OCI-LY3 (cell line): ENCODE measurements at regions not wholly inside any gene's neighbourhood (a gene's known extent, or its start where the extent isn't known, plus 50 kb on each side); places are given as distances from the start of the nearest gene placed in this dataset.

Source experiments
- H2AFZ ChIP-seq: fragments of 200-600, 300-600 bp; shearing (Covaris generic); 2 replicates; pipeline ENCODE4 v1.6.0; 2014; ENCODE audit warnings: antibody characterized with exemption, low read depth, low read length
- H3K27ac ChIP-seq: fragments of 200-600, 300-600 bp; sonication (generic); 2 replicates; pipeline ENCODE4 v1.5.1; 2014; ENCODE audit warnings: mild to moderate bottlenecking, low read length, moderate library complexity, mixed read lengths
- H3K27me3 ChIP-seq: fragments of 200-600, 300-600 bp; sonication (generic); 2 replicates; pipeline ENCODE4 v1.6.1; 2014; ENCODE audit warnings: low read depth, low read length, mixed read lengths
- H3K36me3 ChIP-seq: fragments of 200-600, 300-600 bp; sonication (generic); replicated peaks from 2 replicates; pipeline ENCODE3; 2014; ENCODE audit warnings: low read depth, low read length, mixed read lengths
- H3K4me1 ChIP-seq: fragments of 300-600, 200-600 bp; sonication (generic); 2 replicates; pipeline ENCODE4 v1.6.1; 2014; ENCODE audit warnings: low read length, mixed read lengths
- H3K4me2 ChIP-seq: fragments of 200-600, 300-600 bp; sonication (generic); 2 replicates; pipeline ENCODE4 v1.6.1; 2014; ENCODE audit warnings: low read length, mixed read lengths
- H3K4me3 ChIP-seq: fragments of 300-600, 200-600 bp; sonication (generic); 2 replicates; pipeline ENCODE4 v1.5.1; 2014; ENCODE audit warnings: antibody characterized with exemption, mild to moderate bottlenecking, low read length, moderate library complexity
- H3K79me2 ChIP-seq: fragments of 300-600, 200-600 bp; shearing (Covaris generic); 2 replicates; pipeline ENCODE4 v1.6.1; 2014; ENCODE audit warnings: mild to moderate bottlenecking, low read length, mixed read lengths
- H3K9ac ChIP-seq: fragments of 300-600, 200-600 bp; shearing (Covaris generic); 2 replicates; pipeline ENCODE4 v1.6.0; 2014; ENCODE audit warnings: mild to moderate bottlenecking, low read length, moderate library complexity
- H3K9me3 ChIP-seq: fragments of 200-600, 300-600 bp; shearing (Covaris generic); 2 replicates; pipeline ENCODE4 v1.6.1; 2014; ENCODE audit warnings: low read length, mixed read lengths; ENCODE audit not compliant: insufficient read depth
- H4K20me1 ChIP-seq: fragments of 200-600, 300-600 bp; sonication (generic); 2 replicates; pipeline ENCODE4 v1.6.1; 2016; ENCODE audit warnings: low read length, mixed read lengths; ENCODE audit not compliant: insufficient read depth
- EZH2phosphoT487 ChIP-seq: fragments of 200-600 bp; shearing (Covaris generic); IDR thresholded peaks from 2 replicates; pipeline ENCODE4 v1.6.1; 2018; ENCODE audit warnings: antibody characterized with exemption, mixed run types, low read depth
- TF ChIP-seq, protein P1 (sequence below): fragments of 200-600, 300-600 bp; sonication (generic); IDR thresholded peaks from 2 replicates; pipeline ENCODE4 v1.5.1; 2014; ENCODE audit warnings: antibody characterized with exemption, low read length, low read depth

DNA sequence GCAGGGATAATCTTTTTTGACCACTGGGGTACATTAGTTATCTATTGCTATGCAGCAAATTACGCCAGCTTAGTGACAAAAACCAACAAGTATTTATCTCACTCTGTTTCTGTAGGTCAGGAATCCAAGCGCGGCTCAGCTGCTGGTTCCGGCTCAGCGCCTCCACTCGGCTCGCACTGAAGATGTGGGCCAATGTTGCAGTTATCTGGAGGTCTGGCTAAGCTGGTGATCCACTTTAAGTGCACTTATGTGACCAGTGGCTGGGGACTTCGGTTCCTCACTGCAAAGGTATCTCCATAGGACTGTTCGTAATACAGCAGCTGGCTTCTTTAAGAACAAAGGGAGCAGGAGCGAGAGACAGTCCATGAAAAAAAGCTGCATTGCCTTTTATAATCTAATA, 591.9 kb downstream of the TMEM182 start:
- no peak overlapping the region for H3K9ac ChIP-seq
- no peak overlapping the region for H3K4me2 ChIP-seq
- H3K4me1 ChIP-seq, result no peaks in the 10 kb centered on the region
- H4K20me1 ChIP-seq, result no peaks in the 10 kb centered on the region
- no peaks in the 10 kb centered on the region for H3K27me3 ChIP-seq
- no peak overlapping the region for H2AFZ ChIP-seq
- H3K79me2 ChIP-seq, result no peaks in the 10 kb centered on the region
- H3K9me3 ChIP-seq, result no peaks in the 10 kb centered on the region
- no peaks in the 10 kb centered on the region for H3K36me3 ChIP-seq
- TF ChIP-seq, protein P1, sequence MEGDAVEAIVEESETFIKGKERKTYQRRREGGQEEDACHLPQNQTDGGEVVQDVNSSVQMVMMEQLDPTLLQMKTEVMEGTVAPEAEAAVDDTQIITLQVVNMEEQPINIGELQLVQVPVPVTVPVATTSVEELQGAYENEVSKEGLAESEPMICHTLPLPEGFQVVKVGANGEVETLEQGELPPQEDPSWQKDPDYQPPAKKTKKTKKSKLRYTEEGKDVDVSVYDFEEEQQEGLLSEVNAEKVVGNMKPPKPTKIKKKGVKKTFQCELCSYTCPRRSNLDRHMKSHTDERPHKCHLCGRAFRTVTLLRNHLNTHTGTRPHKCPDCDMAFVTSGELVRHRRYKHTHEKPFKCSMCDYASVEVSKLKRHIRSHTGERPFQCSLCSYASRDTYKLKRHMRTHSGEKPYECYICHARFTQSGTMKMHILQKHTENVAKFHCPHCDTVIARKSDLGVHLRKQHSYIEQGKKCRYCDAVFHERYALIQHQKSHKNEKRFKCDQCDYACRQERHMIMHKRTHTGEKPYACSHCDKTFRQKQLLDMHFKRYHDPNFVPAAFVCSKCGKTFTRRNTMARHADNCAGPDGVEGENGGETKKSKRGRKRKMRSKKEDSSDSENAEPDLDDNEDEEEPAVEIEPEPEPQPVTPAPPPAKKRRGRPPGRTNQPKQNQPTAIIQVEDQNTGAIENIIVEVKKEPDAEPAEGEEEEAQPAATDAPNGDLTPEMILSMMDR, result no peak
- TF ChIP-seq EZH2phosphoT487, result no peak
- no peak overlapping the region for H3K27ac ChIP-seq
- H3K4me3 ChIP-seq, result no peak overlapping the region

DNA sequence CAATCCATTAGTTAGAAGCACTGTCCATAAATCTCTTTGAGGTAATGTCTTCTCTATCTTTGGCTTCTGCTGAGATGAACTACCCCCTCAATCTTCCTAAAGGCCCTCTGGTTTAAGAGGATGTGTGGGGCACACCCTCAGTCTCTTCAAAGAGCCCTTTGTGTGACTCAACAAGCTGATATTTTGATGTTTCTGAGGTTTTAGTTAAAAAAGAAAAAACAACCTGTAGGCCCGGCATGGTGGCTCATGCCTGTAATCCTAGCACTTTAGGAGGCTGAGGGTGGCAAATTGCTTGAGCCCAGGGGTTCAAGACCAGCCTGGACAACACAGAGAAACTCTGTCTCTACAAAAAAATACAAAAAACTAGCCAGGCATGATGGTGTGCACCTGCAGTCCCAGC, 593.5 kb downstream of the TMEM182 start:
- Histone ChIP-seq H3K27ac (no peak overlapping the region), H3K4me2 (no peak overlapping the region), H3K4me1 (no peaks in the 10 kb centered on the region), H4K20me1 (no peaks in the 10 kb centered on the region), H2AFZ (no peak overlapping the region), H3K27me3 (no peaks in the 10 kb centered on the region), H3K9me3 (no peaks in the 10 kb centered on the region), H3K4me3 (no peak overlapping the region), H3K9ac (no peak overlapping the region), H3K36me3 (no peaks in the 10 kb centered on the region), H3K79me2 (no peaks in the 10 kb centered on the region)
- TF ChIP-seq, protein P1, result no peak
- no peak for TF ChIP-seq EZH2phosphoT487

DNA sequence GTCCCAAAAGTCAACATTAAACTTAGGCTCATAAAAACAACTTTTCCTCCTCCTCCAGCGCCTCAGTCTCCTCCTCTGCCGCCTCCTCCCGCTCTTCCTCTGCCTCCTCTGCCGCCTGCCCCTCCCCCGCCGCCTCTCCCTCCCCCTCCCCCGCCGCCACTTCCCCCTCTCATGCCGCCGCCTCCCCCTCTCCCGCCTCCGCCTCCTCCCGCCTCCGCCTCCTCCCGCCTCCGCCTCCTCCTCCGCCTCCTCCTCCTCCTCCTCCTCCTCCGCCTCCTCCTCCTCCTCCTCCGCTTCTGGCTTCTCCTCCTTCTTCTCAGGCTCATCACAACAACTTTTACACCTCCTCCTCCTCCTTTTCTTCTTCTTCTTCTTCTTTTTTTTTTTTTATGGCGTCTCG, 599.9 kb downstream of the TMEM182 start:
- Histone ChIP-seq H3K36me3 (no peaks in the 10 kb centered on the region), H3K79me2 (no peaks in the 10 kb centered on the region), H4K20me1 (no peaks in the 10 kb centered on the region), H3K27ac (no peak overlapping the region), H3K4me2 (no peak overlapping the region), H3K4me3 (no peak overlapping the region), H2AFZ (no peak overlapping the region), H3K4me1 (no peaks in the 10 kb centered on the region), H3K9me3 (no peaks in the 10 kb centered on the region), H3K27me3 (no peaks in the 10 kb centered on the region), H3K9ac (no peak overlapping the region)
- TF ChIP-seq, protein P1, result no peak
- no peak for TF ChIP-seq EZH2phosphoT487

DNA sequence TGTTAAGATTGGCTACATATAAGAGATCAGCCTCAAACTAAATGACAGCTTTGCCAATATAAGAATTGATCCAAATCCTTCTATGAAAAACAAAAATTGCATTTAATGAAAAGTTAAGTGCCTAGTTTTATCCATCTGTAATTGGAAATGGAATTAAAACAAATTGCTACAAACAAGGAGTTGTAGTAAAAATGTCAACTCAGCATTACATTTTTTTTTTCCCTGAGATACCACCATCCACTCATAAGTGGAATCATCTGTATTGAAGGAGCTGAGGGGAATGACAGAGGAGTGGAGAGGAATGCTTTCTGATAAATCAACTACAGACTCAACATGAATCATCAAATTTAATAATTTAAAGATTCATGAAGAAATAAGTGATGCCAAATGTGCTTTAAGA, 601.8 kb downstream of the TMEM182 start:
- Histone ChIP-seq H3K27me3 (no peaks in the 10 kb centered on the region), H3K36me3 (no peaks in the 10 kb centered on the region), H3K4me1 (no peaks in the 10 kb centered on the region), H4K20me1 (no peaks in the 10 kb centered on the region), H3K9me3 (no peaks in the 10 kb centered on the region), H3K4me3 (no peak overlapping the region), H3K9ac (no peak overlapping the region), H3K79me2 (no peaks in the 10 kb centered on the region), H3K4me2 (no peak overlapping the region), H3K27ac (no peak overlapping the region), H2AFZ (no peak overlapping the region)
- TF ChIP-seq, protein P1, result no peak
- no peak for TF ChIP-seq EZH2phosphoT487
